Activated CD8-positive, alpha-beta T cell treated with anti-CD3 and anti-CD28 coated beads for 36 hours (primary cell): ENCODE measurements at regions not wholly inside any gene's neighbourhood (a gene's known extent, or its start where the extent isn't known, plus 50 kb on each side); places are given as distances from the start of the nearest gene placed in this dataset.
A peak's percentile ranks its signal among the peaks of the same experiment; 100 is the strongest.

Source experiments
- ATAC-seq: fragments of 200-7000 bp; cut with Tn5 transposase; one replicate; pipeline ENCODE4 v1.10.0; 2021; ENCODE audit warnings: mild to moderate bottlenecking, moderate library complexity
- CTCF ChIA-PET: fragments of 350-600 bp; sonication (Branson Sonifier 250); formaldehyde crosslinking; loops from one replicate; lab custom pipeline; 2021; ENCODE audit warnings: antibody characterized with exemption; lab: Charles Lee
- POLR2A ChIA-PET: fragments of 350-600 bp; sonication (Branson Sonifier 250); formaldehyde crosslinking; loops from one replicate; lab custom pipeline; 2021; ENCODE audit warnings: antibody characterized with exemption; lab: Charles Lee
- DNase-seq: peaks from one replicate; pipeline ENCODE4 v3.0.0-alpha.2; 2020
- H3K27ac Mint-ChIP-seq: one replicate; pipeline ENCODE4 v1.8.0; 2021; ENCODE audit warnings: mild to moderate bottlenecking, mixed read lengths
- H3K27me3 Mint-ChIP-seq: one replicate; pipeline ENCODE4 v1.8.0; 2021; ENCODE audit warnings: mixed read lengths
- H3K36me3 Mint-ChIP-seq: one replicate; pipeline ENCODE4 v1.8.0; 2021; ENCODE audit warnings: low read depth, mixed read lengths
- H3K4me1 Mint-ChIP-seq: one replicate; pipeline ENCODE4 v1.8.0; 2021; ENCODE audit warnings: low read depth, mixed read lengths
- H3K4me3 Mint-ChIP-seq: one replicate; pipeline ENCODE4 v1.8.0; 2021; ENCODE audit warnings: mild to moderate bottlenecking, moderate library complexity, mixed read lengths
- H3K9me3 Mint-ChIP-seq: one replicate; pipeline ENCODE4 v1.8.0; 2021; ENCODE audit warnings: mixed read lengths
- CTCF ChIP-seq: fragments of 200-600 bp; IDR thresholded peaks from one replicate; pipeline ENCODE4 v1.8.0; 2022; ENCODE audit warnings: antibody characterized with exemption, mild to moderate bottlenecking
- intact Hi-C: fragments of 100-400 bp; cut with micrococcal nuclease; formaldehyde crosslinking; loops from one replicate; pipeline ENCODE4 v1.10.0; 2022

DNA sequence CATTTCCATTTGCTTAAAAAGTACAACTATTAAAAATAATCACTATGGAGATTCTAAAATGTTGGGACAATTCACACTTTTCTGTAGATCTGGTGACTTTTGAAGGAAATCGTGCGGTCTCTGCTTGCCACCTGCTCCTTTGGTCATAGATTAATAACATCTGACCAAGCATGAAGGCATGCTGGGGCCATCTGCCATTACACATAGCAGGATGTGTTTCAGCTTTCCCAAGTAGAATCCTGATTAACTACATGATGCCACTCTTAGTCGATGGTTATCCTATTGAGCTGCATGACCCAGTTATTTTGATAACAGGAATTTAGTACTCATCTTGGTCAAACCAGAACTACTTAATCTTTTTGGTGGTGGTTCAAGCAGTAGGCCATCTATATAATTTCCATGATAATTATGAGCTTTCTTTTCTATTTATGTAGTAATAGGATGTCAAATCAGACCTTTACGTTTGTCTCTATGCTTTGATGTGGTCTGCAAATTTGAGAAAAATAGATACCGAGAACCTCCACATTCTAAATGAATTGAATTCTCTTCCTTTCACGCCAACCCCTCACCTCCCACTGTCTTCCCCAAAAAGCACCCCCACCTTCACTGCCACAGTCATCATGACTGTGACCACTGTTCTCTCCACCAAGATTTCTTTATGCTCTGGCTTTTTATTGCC is 158.1 kb downstream of the DIPK2A start:
- Mint-ChIP-seq H3K4me1 (peaks cover 8% of the 10 kb centered on the region), H3K27me3 (peaks cover 6% of the 10 kb centered on the region), H3K36me3 (no peaks in the 10 kb centered on the region), H3K4me3 (no peak overlapping the region), H3K27ac (no peak overlapping the region), H3K9me3 (peaks cover 2% of the 10 kb centered on the region)
- ChIA-PET POLR2A (no interaction called here), CTCF (no interaction called here)
- intact Hi-C loops = no loop called here
- DNase-seq = peak; percentile 4
- no peak for TF ChIP-seq CTCF
- ATAC-seq = peak; percentile 53

DNA sequence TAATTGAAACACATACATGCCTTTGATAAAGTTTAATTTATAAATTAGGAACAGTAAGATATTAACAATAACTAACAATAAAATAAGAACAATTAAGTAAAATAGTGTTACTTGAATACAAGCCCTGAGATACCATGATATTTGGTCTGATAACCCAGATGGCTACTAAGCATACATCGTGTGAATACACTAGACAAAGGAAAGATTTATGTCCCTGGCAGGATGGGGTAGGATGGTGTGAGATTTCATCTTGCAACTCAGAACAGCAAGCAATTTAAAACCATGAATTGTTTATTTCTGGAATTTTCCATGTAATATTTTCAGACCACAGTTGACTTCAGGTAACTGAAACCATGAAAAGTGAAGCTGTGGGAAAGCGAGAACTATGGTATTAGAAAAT is 169.5 kb downstream of the DIPK2A start:
- H3K4me3 Mint-ChIP-seq = no peak overlapping the region
- intact Hi-C loops = no loop called here
- TF ChIP-seq CTCF = no peak
- H3K9me3 Mint-ChIP-seq = peaks cover 10% of the 10 kb centered on the region
- peaks cover 10% of the 10 kb centered on the region for H3K27me3 Mint-ChIP-seq
- ChIA-PET POLR2A (no interaction called here), CTCF (no interaction called here)
- no peak overlapping the region for H3K27ac Mint-ChIP-seq
- ATAC-seq = no peak
- no peaks in the 10 kb centered on the region for H3K4me1 Mint-ChIP-seq
- no peaks in the 10 kb centered on the region for H3K36me3 Mint-ChIP-seq
- no peak for DNase-seq

- DNase-seq (no peak), ATAC-seq (no peak)
- Mint-ChIP-seq H3K27me3 (peaks cover 10% of the 10 kb centered on the region), H3K27ac (no peak overlapping the region), H3K36me3 (no peaks in the 10 kb centered on the region), H3K9me3 (peaks cover 10% of the 10 kb centered on the region), H3K4me3 (no peak overlapping the region), H3K4me1 (no peaks in the 10 kb centered on the region)
- intact Hi-C loops = no loop called here
- POLR2A ChIA-PET = no interaction called here
- CTCF ChIA-PET = no interaction called here
- no peak for TF ChIP-seq CTCF
Measured at GRCh38 chr3:144141496-144141895, 169.9 kb downstream of the DIPK2A start.

GRCh38 chr3:144142151-144142840 is 170.7 kb downstream of the DIPK2A start:
- POLR2A ChIA-PET = no interaction called here
- Mint-ChIP-seq H3K9me3 (peaks cover 8% of the 10 kb centered on the region), H3K4me1 (no peaks in the 10 kb centered on the region), H3K36me3 (no peaks in the 10 kb centered on the region), H3K4me3 (no peak overlapping the region), H3K27me3 (peaks cover 10% of the 10 kb centered on the region), H3K27ac (no peak overlapping the region)
- no peak for ATAC-seq
- DNase-seq = no peak
- TF ChIP-seq CTCF = no peak
- intact Hi-C loops = no loop called here
- CTCF ChIA-PET = no interaction called here

DNA sequence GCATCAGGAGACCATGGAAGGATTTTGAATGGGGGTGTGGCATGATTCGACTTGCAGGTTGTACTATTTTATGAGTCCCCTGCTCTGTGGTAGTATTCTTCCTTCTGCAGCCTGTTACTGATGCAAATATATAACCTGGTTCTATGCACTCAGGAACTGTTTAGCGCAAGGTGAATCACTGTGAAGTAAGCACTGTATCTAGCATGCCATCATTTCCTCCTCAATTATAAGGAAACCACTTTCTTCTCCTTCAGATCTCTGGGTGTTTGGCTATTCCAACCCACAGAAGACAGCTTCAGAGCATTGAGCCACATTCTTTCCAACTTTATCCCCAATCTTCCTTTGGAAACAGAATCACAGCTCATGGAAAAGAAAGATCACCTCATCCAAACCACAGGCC is 176.7 kb downstream of the DIPK2A start:
- no peak for TF ChIP-seq CTCF
- ChIA-PET CTCF (no interaction called here), POLR2A (no interaction called here)
- DNase-seq = no peak
- Mint-ChIP-seq H3K4me3 (no peak overlapping the region), H3K4me1 (no peaks in the 10 kb centered on the region), H3K36me3 (no peaks in the 10 kb centered on the region), H3K9me3 (no peaks in the 10 kb centered on the region), H3K27me3 (peaks cover 5% of the 10 kb centered on the region), H3K27ac (no peak overlapping the region)
- no peak for ATAC-seq
- intact Hi-C loops = no loop called here
